Ascending aorta (tissue), 2 donors: ENCODE measurements at regions not wholly inside any gene's neighbourhood (a gene's known extent, or its start where the extent isn't known, plus 50 kb on each side); places are given as distances from the start of the nearest gene placed in this dataset.

Source experiments
- DNase-seq, 2 donors: peaks; one replicate each; pipeline ENCODE4 v3.0.0-alpha.2; 2019; ENCODE audit warnings: low spot score in 2 of 2
- H3K27ac ChIP-seq, 2 donors: fragments of 200-600 bp; sonication (generic); one replicate each; pipeline ENCODE4 v1.5.1; 2016 to 2017; ENCODE audit warnings: mild to moderate bottlenecking in 1 of 2
- H3K27me3 ChIP-seq: fragments of 200-600 bp; sonication (generic); one replicate; pipeline ENCODE4 v1.5.1; 2017
- H3K36me3 ChIP-seq, 2 donors: fragments of 200-600 bp; sonication (generic); one replicate each; pipeline ENCODE4 v1.5.1; 2016
- H3K4me1 ChIP-seq, 2 donors: fragments of 200-600 bp; sonication (generic); one replicate each; pipeline ENCODE4 v1.5.1; 2016 to 2017; ENCODE audit warnings: mild to moderate bottlenecking in 1 of 2
- H3K4me3 ChIP-seq, 2 donors: fragments of 200-600 bp; sonication (generic); one replicate each; pipeline ENCODE4 v1.5.1; 2016 to 2017; ENCODE audit warnings: mild to moderate bottlenecking in 1 of 2
- H3K9me3 ChIP-seq, 2 donors: fragments of 200-600 bp; sonication (generic); one replicate each; pipeline ENCODE4 v1.5.1; 2016
- CTCF ChIP-seq, 3 experiments: fragments of 200-600 bp in 2 of 3; fragments of 450-650 bp in 1 of 3; sonication (generic) in 2 of 3; IDR thresholded peaks; one replicate each; pipeline ENCODE4 v1.5.1; 2016 to 2019; ENCODE audit warnings: antibody characterized with exemption in 3 of 3, mild to moderate bottlenecking in 1 of 3, moderate library complexity in 1 of 3
- intact Hi-C: fragments of 100-400 bp; cut with DNase I; formaldehyde crosslinking; loops from one replicate; pipeline ENCODE4 v1.15.1; 2023

DNA sequence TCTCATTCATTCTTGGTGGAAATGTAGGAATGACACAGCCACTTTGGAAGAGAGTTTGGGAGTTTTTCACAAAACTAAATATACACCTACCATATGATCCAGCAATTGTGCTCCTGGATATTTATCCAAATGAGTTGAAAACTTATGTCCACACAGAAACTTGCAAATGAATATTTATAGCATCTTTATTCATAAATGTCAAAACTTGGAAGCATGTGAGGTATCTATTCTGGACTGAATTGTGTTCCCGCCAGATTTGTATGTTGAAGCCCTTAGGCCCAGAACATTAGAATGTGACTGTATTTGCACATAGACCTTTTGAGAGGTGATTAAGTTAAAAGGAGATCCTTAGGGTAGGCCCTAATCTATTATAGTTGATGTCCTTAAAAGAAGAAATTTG is 409.4 kb upstream of the SYT4 start:
- Histone ChIP-seq H3K27me3 (no peaks in the 10 kb centered on the region), H3K4me1 (no peaks in the 10 kb centered on the region), H3K9me3 (no peaks in the 10 kb centered on the region), H3K4me3 (no peak overlapping the region), H3K36me3 (no peaks in the 10 kb centered on the region), H3K27ac (no peak overlapping the region)
- no peak for DNase-seq
- no peak for TF ChIP-seq CTCF (IDR thresholded peaks at IDR 0.05)
- intact Hi-C loops = no loop called here

DNA sequence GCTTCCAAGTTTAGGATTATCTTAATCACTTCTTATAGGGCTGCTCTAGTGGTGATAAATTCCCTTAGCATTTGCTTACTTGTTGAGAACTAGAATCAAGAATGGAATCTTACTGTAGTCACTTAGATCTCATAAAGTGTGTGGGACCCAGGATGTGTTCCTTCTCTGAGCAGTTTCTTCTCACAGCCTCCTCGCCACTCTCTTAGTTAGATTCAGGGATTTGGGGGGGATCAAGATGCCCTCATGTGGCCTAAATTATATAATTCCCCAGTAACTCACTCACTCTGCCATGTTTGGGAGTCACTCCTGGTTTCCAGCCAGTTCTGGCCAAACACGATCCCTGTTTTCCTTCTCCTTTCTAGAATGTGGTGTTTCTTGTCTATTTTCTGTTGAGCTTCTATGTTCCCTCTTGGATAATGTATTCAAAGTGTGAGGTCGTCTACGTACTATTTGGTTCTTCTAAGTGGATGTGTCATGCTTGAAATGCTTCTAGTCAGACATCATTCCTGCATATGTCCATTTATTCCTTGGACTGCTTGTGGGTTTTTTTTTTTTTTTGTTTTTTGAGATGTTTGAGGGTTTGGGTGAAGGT is 414.9 kb upstream of the SYT4 start:
- Histone ChIP-seq H3K36me3 (no peaks in the 10 kb centered on the region), H3K27me3 (no peaks in the 10 kb centered on the region), H3K9me3 (no peaks in the 10 kb centered on the region), H3K4me1 (no peaks in the 10 kb centered on the region), H3K27ac (no peak overlapping the region), H3K4me3 (no peak overlapping the region)
- DNase-seq = no peak
- intact Hi-C loops = no loop called here
- no peak for TF ChIP-seq CTCF (IDR thresholded peaks at IDR 0.05)

- no peak for DNase-seq
- Histone ChIP-seq H3K27ac (no peak overlapping the region), H3K36me3 (no peaks in the 10 kb centered on the region), H3K27me3 (no peaks in the 10 kb centered on the region), H3K4me3 (no peak overlapping the region), H3K4me1 (no peaks in the 10 kb centered on the region), H3K9me3 (no peaks in the 10 kb centered on the region)
- no peak for TF ChIP-seq CTCF (IDR thresholded peaks at IDR 0.05)
- intact Hi-C loops = no loop called here
Measured at GRCh38 chr18:43702399-43702798, 425.1 kb upstream of the SYT4 start.

- no peak for TF ChIP-seq CTCF (IDR thresholded peaks at IDR 0.05)
- no peak for DNase-seq
- Histone ChIP-seq H3K27me3 (no peaks in the 10 kb centered on the region), H3K9me3 (no peaks in the 10 kb centered on the region), H3K4me3 (no peak overlapping the region), H3K27ac (no peak overlapping the region), H3K4me1 (no peaks in the 10 kb centered on the region), H3K36me3 (no peaks in the 10 kb centered on the region)
- intact Hi-C loops = no loop called here
Measured at GRCh38 chr18:43703050-43703449, 425.8 kb upstream of the SYT4 start.

GRCh38 chr18:43705850-43706249 is 428.6 kb upstream of the SYT4 start:
- H3K4me1 ChIP-seq = no peaks in the 10 kb centered on the region
- TF ChIP-seq CTCF (IDR thresholded peaks at IDR 0.05) = no peak
- H3K4me3 ChIP-seq = no peak overlapping the region
- no peaks in the 10 kb centered on the region for H3K36me3 ChIP-seq
- no peaks in the 10 kb centered on the region for H3K9me3 ChIP-seq
- H3K27ac ChIP-seq = no peak overlapping the region
- intact Hi-C loops = no loop called here
- H3K27me3 ChIP-seq = no peaks in the 10 kb centered on the region
- no peak for DNase-seq

GRCh38 chr18:43710135-43710534 is 432.8 kb upstream of the SYT4 start:
- Histone ChIP-seq H3K9me3 (no peaks in the 10 kb centered on the region), H3K4me3 (no peak overlapping the region), H3K27ac (no peak overlapping the region), H3K27me3 (no peaks in the 10 kb centered on the region), H3K36me3 (no peaks in the 10 kb centered on the region), H3K4me1 (no peaks in the 10 kb centered on the region)
- no peak for DNase-seq
- intact Hi-C loops = no loop called here
- no peak for TF ChIP-seq CTCF (IDR thresholded peaks at IDR 0.05)
